Activated CD4-positive, CD25-positive, alpha-beta regulatory T cell (primary cell): ENCODE measurements at regions not wholly inside any gene's neighbourhood (a gene's known extent, or its start where the extent isn't known, plus 50 kb on each side); places are given as distances from the start of the nearest gene placed in this dataset.

Experiments used
- DNase-seq, 4 experiments: peaks; one replicate each; lab custom pipeline; 2025; lab: John Stamatoyannopoulos, UW

- no peak for DNase-seq
Measured at GRCh38 chr15:95492388-95493070, 838.0 kb upstream of the NR2F2 start.

DNA sequence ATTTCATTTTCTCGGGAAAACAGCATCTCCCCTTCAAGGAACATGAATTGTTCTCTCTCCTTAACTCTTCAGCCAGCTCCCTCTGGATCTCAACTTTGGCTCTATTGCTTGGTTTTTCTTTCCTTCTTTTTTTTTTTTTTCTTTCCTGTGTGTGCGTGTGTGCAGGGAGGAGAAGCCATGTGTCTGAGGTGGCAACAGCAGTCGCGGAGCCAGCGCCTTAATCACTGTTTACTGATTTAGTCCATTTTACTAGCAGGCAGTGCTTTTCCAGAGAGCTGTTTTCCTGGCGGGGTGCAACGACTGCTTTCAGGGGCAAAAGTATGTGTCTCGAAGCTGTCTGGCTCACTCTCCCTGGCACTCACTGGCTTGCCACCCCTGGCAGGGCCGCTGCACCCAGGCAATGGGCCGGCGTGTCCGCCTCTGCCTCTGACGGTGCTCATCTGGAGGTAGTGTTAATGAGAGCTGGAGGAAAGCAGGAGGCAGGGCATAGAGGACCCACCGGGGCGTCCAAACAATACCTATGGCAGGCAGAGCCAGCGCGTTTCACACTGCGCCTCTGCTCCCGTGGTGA lies 835.4 kb upstream of the NR2F2 start:
- no peak for DNase-seq

DNA sequence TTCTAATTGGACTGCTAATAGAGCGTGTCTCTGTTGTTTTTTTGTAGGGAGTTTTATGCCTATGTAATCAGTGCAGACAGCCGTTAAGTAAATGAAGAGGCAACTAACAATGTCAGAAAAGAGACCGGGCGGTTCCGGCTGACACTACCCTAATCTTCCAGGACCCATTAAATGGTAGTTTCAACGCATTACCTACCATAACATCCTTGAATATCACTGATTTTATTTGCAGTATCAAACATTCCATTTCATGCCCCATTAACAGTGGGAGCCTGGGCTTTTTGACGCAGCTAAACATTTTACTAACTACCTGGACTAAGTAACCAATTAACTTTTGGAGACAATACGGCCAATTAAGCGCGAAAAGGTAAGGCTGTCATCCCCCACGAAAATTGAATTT lies 832.9 kb upstream of the NR2F2 start:
- no peak for DNase-seq

DNA sequence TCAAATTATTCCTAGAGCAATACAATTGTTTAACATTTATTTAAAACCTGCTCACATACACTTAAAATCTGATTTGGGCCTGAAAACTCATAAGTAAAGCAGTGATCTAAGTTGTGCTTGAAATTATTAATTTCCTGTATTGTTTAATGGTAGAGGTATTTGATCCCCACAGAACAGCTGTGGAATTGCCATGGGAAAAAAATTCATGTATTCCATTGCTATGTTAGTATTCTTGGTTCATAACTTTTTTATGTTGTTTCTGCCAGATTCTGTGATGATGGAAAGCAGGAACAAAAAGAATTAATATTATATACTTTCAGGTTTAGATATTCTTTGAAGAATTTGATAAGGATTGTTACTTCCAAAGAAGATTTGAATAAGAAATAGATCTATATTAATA lies 831.5 kb upstream of the NR2F2 start:
- no peak for DNase-seq

DNA sequence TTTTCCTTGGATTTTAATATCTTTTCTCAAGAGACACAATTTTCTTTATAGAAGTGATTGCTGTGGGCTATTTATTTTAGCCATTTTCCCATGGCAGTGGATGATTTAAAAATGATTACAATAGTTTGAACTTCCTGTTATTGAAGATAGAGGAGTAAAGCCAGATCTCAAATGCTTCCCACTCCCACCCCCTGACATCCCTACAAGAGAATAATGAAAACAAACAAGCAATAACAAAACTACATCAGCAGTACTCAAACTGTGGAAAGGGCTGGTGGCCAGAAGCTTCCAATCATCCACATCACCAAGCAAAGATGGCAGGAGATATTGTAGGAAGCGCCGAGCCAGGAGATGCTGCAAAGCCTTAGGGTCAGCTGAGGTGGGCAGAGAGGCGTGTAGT lies 831.1 kb upstream of the NR2F2 start:
- DNase-seq: no peak

- no peak for DNase-seq
Measured at GRCh38 chr15:95501865-95502264, 828.6 kb upstream of the NR2F2 start.

- no peak for DNase-seq
Measured at GRCh38 chr15:95503107-95503506, 827.4 kb upstream of the NR2F2 start.

- DNase-seq: no peak
Measured at GRCh38 chr15:95503640-95504225, 826.8 kb upstream of the NR2F2 start.

- no peak for DNase-seq
Measured at GRCh38 chr15:95511671-95512070, 818.8 kb upstream of the NR2F2 start.

- DNase-seq: no peak
Measured at GRCh38 chr15:95512906-95513305, 817.6 kb upstream of the NR2F2 start.

GRCh38 chr15:95519887-95520286 lies 810.6 kb upstream of the NR2F2 start:
- DNase-seq: no peak

DNA sequence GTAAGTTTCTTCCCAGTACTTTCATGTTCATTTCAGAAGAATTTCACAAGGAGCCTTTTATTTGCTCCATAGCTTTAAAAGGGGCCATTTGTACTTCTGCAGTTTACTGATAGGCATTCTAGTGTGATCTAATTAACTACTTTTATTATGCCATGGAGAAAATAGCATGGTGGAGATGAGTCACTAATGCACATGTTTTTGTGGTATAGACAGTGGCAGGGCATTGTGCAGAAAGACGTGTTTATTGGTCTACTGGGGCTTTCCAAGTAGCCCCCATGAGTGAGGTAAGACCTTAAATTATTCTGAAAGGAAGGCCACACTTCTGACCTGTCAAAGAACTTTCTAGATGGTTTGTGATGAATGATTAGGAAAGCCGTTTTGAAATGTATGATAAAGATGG lies 810.0 kb upstream of the NR2F2 start:
- DNase-seq: no peak

- no peak for DNase-seq
Measured at GRCh38 chr15:95520922-95521321, 809.6 kb upstream of the NR2F2 start.

DNA sequence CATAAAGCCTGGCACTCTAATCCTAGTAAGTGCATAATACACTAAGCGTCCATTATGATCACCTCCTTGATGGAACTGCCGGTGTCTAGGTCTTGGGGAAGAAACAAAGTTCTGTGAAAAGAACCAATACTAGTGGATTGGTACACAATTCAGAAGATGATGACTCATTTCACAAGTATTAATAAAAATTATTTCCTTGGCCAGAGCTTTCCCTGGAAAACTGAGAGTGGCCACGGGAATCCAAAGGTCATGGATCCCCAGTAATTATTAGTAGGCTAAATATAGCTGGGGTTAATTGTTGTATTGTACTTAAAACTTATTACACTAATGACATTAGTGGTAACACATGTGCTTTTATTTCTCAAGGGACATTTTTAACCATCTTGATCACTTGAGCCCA lies 808.0 kb upstream of the NR2F2 start:
- DNase-seq: no peak

DNA sequence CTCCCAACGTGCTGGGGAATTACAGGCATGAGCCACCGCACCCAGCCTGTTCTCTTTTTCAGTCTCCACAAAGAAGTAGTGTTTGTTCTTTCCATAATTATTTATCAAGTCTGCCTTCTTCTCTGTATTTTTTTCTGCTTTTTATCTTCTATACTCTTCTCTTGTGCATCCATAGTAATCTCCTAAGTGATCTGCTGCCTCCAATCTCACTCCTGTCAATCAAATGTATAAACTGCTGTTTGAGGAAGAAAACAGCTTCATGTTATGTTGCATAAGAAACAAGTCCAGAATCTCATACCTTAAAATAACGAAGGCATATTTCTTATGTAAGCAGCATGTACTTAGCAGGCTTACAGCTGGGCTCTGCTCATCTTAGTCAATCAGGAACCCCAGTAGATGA lies 801.6 kb upstream of the NR2F2 start:
- no peak for DNase-seq

DNA sequence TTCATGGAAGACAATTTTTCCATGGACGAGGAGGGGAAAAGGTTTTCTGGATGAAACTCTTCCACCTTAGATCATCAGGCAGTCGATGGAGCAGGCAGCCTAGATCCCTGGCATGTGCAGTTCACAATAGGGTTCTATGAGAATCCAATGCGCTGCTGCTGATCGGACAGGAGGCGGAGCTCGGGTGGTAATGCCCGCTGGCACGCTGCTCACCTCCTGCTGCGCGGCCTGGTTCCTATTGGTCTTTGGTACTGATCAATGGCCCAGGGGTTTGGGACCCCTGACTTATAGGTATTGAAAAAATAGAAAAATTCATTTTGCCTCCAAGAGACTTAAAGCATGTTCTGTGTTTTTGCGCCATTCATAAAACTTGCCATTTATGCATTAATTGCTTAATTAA lies 793.9 kb upstream of the NR2F2 start:
- no peak for DNase-seq

- DNase-seq: no peak
Measured at GRCh38 chr15:95538693-95539092, 791.8 kb upstream of the NR2F2 start.

DNA sequence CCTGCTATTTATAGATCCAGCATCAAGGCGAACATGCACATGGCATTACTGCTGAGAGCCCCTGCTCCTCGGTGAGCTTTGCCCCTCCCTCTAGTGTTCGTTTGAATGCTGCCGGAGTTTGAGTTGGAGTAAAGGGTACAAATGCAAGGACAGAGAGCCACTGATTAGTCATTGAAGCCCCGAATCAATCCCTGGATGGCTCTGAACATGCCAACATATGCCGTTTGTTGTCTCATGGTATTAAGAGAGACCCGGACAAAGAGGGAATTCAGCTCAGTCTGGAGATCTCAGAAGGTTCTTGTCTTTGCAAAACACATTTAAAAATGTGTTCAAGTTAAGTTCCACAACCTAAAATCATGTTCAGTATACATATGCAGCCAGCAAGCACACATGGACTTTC lies 789.2 kb upstream of the NR2F2 start:
- DNase-seq: no peak

- DNase-seq: no peak
Measured at GRCh38 chr15:95549168-95549738, 781.2 kb upstream of the NR2F2 start.

DNA sequence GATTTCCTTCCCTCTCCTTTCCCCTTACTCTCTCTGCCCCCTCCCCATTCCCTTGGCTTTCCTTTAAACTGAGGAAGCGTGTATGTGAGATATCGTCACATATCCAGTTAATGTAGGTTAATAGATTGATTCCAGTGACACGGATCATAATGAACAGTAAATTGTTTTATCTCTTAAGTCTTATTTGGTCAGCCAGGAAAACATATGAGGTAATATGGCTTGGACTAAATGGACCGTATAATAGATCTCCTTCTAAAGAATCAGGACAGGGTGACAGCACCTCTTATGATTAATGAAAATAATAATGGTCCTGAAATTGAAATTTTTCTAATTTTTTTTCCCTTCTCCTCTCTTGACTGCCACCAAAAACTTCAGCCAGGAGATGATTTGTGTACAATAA lies 779.8 kb upstream of the NR2F2 start:
- DNase-seq: no peak

DNA sequence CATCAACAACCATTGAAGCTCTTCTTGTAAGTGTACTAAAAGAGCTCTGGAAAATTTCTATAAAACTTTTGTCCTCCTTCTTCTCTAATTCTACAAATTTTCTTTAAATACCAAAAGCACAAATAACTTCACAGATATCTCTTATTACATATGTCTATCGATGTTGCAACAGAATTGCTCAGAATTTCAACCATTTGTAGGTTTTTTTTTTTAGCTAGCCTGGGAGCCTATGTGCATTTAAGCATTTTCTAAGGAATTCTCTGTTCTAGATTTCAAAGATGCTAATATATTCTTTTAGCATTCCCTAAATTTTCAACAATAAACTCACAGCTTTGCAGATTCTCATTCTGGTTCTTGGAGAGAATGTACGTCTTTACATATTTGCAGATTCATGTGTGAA lies 774.3 kb upstream of the NR2F2 start:
- DNase-seq: no peak

GRCh38 chr15:95556866-95557225 lies 773.7 kb upstream of the NR2F2 start:
- no peak for DNase-seq

DNA sequence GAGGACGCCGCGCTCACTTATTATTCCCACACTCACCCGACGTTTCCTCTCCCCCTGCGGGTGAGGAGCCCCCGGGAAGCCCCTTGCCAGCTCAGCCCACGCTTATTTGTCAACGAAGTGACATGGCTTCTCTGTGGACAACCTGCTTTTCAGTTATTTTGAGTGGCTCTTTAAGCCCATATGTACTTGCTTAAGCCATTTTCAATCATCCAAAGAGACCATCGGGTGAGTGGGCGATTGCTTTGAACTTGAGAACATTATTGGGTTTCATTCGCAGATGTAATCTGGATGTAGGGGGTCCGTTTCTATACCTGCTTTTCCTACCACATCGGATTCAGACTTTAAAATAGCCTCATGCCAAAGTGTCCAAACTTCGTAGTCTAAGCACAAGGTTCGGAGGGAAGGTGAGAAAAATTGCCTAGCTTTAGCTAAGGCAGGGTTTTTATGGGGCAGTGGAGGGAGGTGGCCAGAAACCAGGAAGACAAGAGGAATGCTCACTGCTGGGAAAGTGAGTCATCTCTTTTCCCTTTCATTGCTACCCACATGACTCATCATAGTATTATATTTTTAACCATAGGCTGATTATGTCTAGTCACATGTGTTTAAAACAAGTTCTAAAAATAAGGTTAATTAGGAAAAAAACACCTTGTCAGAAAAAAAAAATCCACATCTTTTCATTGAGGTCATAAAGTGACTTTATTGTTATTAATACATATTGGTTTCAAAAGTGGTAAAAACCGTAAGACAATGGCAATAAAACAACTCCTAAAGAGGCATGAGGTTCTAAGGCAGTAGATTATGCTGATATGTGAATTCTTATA lies 773.1 kb upstream of the NR2F2 start:
- no peak for DNase-seq
